ENCODE measurements at regions not wholly inside any gene's neighbourhood (a gene's known extent, or its start where the extent isn't known, plus 50 kb on each side); places are given as distances from the start of the nearest gene placed in this dataset.

- H3K4me3 ChIP-seq = no peak overlapping the region
- H3K27ac ChIP-seq = no peak overlapping the region
- H3K9me3 ChIP-seq = no peaks in the 10 kb centered on the region
- intact Hi-C loops (cut with DNase I; ENCODE audit: low total_unique reads) = no loop called here
- TF ChIP-seq POLR2A (IDR thresholded peaks at IDR 0.05) = no peak
- TF ChIP-seq POLR2AphosphoS5 (IDR thresholded peaks at IDR 0.05) = no peak
- no peak for TF ChIP-seq CTCF (IDR thresholded peaks at IDR 0.05)
- H3K27me3 ChIP-seq = no peaks in the 10 kb centered on the region
- H3K4me1 ChIP-seq = no peaks in the 10 kb centered on the region
- no peaks in the 10 kb centered on the region for H3K36me3 ChIP-seq
- no peak for DNase-seq (ENCODE audit: low spot score in 2 of 2)
These were observed 579.0 kb upstream of the STXBP6 start for GRCh38 chr14:25628978-25629377.

- no peak for DNase-seq (ENCODE audit: low spot score in 2 of 2)
- Histone ChIP-seq H3K9me3 (no peaks in the 10 kb centered on the region), H3K27ac (no peak overlapping the region), H3K4me1 (no peaks in the 10 kb centered on the region), H3K27me3 (no peaks in the 10 kb centered on the region), H3K4me3 (no peak overlapping the region), H3K36me3 (no peaks in the 10 kb centered on the region)
- intact Hi-C loops (cut with DNase I; ENCODE audit: low total_unique reads) = no loop called here
- TF ChIP-seq CTCF (IDR thresholded peaks at IDR 0.05) (no peak), POLR2A (IDR thresholded peaks at IDR 0.05) (no peak)
These were observed 578.4 kb upstream of the STXBP6 start for GRCh38 chr14:25628390-25628789.

- intact Hi-C loops (cut with DNase I; ENCODE audit: low total_unique reads) = no loop called here
These were observed 577.0 kb upstream of the STXBP6 start for GRCh38 chr14:25626986-25627385.

GRCh38 chr14:25622763-25623162 lies 572.8 kb upstream of the STXBP6 start:
- intact Hi-C loops (cut with DNase I; ENCODE audit: low total_unique reads) = no loop called here
- Histone ChIP-seq H3K4me3 (no peak overlapping the region), H3K36me3 (no peaks in the 10 kb centered on the region), H3K27ac (no peak overlapping the region), H3K9me3 (peaks cover 0 to 2% of the 10 kb centered on the region in 2 donors), H3K27me3 (no peaks in the 10 kb centered on the region), H3K4me1 (no peaks in the 10 kb centered on the region)
- DNase-seq (ENCODE audit: low spot score in 2 of 2) = no peak
- no peak for TF ChIP-seq POLR2AphosphoS5 (IDR thresholded peaks at IDR 0.05)
- TF ChIP-seq POLR2A (IDR thresholded peaks at IDR 0.05) = no peak
- no peak for TF ChIP-seq CTCF (IDR thresholded peaks at IDR 0.05)

More at GRCh38 chr14:25626986-25627385, 577.0 kb upstream of the STXBP6 start:
- no peaks in the 10 kb centered on the region for H3K9me3 ChIP-seq
- H3K36me3 ChIP-seq = no peaks in the 10 kb centered on the region
- DNase-seq (ENCODE audit: low spot score in 2 of 2) = no peak
- no peak overlapping the region for H3K27ac ChIP-seq
- H3K4me3 ChIP-seq = no peak overlapping the region
- no peaks in the 10 kb centered on the region for H3K27me3 ChIP-seq
- no peaks in the 10 kb centered on the region for H3K4me1 ChIP-seq
- TF ChIP-seq CTCF (IDR thresholded peaks at IDR 0.05) = no peak
- no peak for TF ChIP-seq POLR2A (IDR thresholded peaks at IDR 0.05)
- TF ChIP-seq POLR2AphosphoS5 (IDR thresholded peaks at IDR 0.05) = no peak

- peaks cover 4 to 16% of the 10 kb centered on the region in 2 donors for H3K9me3 ChIP-seq
- intact Hi-C loops (cut with DNase I; ENCODE audit: low total_unique reads) = no loop called here
- no peak overlapping the region for H3K4me3 ChIP-seq
- H3K4me1 ChIP-seq = no peaks in the 10 kb centered on the region
- no peak overlapping the region for H3K27ac ChIP-seq
- H3K27me3 ChIP-seq = no peaks in the 10 kb centered on the region
- TF ChIP-seq POLR2AphosphoS5 (IDR thresholded peaks at IDR 0.05) (no peak), CTCF (IDR thresholded peaks at IDR 0.05) (no peak), POLR2A (IDR thresholded peaks at IDR 0.05) (no peak)
- DNase-seq (ENCODE audit: low spot score in 2 of 2) = no peak
- no peaks in the 10 kb centered on the region for H3K36me3 ChIP-seq
These were observed 570.6 kb upstream of the STXBP6 start for GRCh38 chr14:25620515-25620914.

Data from breast epithelium (tissue), 4 donors.